ENCODE measurements at regions not wholly inside any gene's neighbourhood (a gene's known extent, or its start where the extent isn't known, plus 50 kb on each side); places are given as distances from the start of the nearest gene placed in this dataset.
A peak's percentile ranks its signal among the peaks of the same experiment; 100 is the strongest.

- no peak for DNase-seq
Observed at GRCh38 chr7:128168667-128169210, 72.3 kb upstream of the LEP start.

- no peak for DNase-seq
Observed at GRCh38 chr7:128170461-128170860, 70.6 kb upstream of the LEP start.

- DNase-seq, result no peak
Observed at GRCh38 chr7:128171342-128171918, 69.6 kb upstream of the LEP start.

- no peak for DNase-seq
Observed at GRCh38 chr7:128172151-128172550, 68.9 kb upstream of the LEP start.

- no peak for DNase-seq
Observed at GRCh38 chr7:128172963-128173362, 68.1 kb upstream of the LEP start.

GRCh38 chr7:128174386-128174785 lies 66.7 kb upstream of the LEP start:
- DNase-seq, result peak; percentile 80

GRCh38 chr7:128176696-128177095 lies 64.4 kb upstream of the LEP start:
- DNase-seq, result peak; percentile 18

- peak; percentile 27 for DNase-seq
Observed at GRCh38 chr7:128177768-128178550, 63.1 kb upstream of the LEP start.

GRCh38 chr7:128178611-128179010 lies 62.5 kb upstream of the LEP start:
- peak; percentile 6 for DNase-seq

- no peak for DNase-seq
Observed at GRCh38 chr7:128188396-128189230, 52.5 kb upstream of the LEP start.

GRCh38 chr7:128189231-128189930 lies 51.7 kb upstream of the LEP start:
- no peak for DNase-seq

GRCh38 chr7:128190051-128190647 lies 50.9 kb upstream of the LEP start:
- no peak for DNase-seq

GRCh38 chr7:128191136-128191844 lies 49.8 kb upstream of the LEP start:
- no peak for DNase-seq
